Esophagus muscularis mucosa (tissue), 4 donors: ENCODE measurements at regions not wholly inside any gene's neighbourhood (a gene's known extent, or its start where the extent isn't known, plus 50 kb on each side); places are given as distances from the start of the nearest gene placed in this dataset.

Experiments
- DNase-seq: peaks from one replicate; pipeline ENCODE4 v3.0.0-alpha.2; 2017; ENCODE audit errors: extremely low spot score
- H3K27ac ChIP-seq, 4 donors: fragments of 200-600 bp; sonication (generic); replicated peaks in 1 of 4; 1 replicate in 3 of 4; 2 replicates in 1 of 4; pipeline ENCODE4 v1.5.1; 2016 to 2019; ENCODE audit warnings: mild to moderate bottlenecking in 1 of 4
- H3K27me3 ChIP-seq, 4 donors: fragments of 200-600 bp; sonication (generic); one replicate each; pipeline versions ENCODE4 v1.5.1 to v1.6.0; 2016 to 2019
- H3K36me3 ChIP-seq, 4 donors: fragments of 200-600 bp; sonication (generic); one replicate each; pipeline ENCODE4 v1.5.1; 2016 to 2019
- H3K4me1 ChIP-seq, 4 donors: fragments of 200-600 bp; sonication (generic); one replicate each; pipeline ENCODE4 v1.5.1; 2016 to 2019
- H3K4me3 ChIP-seq, 4 donors: fragments of 200-600 bp; sonication (generic); 1 replicate in 2 of 4; 2 replicates in 2 of 4; pipeline ENCODE4 v1.5.1; 2016 to 2019; ENCODE audit warnings: mild to moderate bottlenecking in 4 of 4, moderate library complexity in 1 of 4
- H3K9me3 ChIP-seq, 4 donors: fragments of 200-600 bp; sonication (generic); 1 replicate in 3 of 4; 2 replicates in 1 of 4; pipeline ENCODE4 v1.5.1; 2016 to 2019
- EP300 ChIP-seq: sonication (generic); formaldehyde crosslinking; IDR thresholded peaks from one replicate; pipeline ENCODE4 v1.6.1; 2017; ENCODE audit warnings: antibody characterized with exemption
- POLR2A ChIP-seq: fragments of 450-650 bp; IDR thresholded peaks from one replicate; pipeline ENCODE4 v1.6.1; 2017; ENCODE audit warnings: antibody characterized with exemption, moderate library complexity, mild to moderate bottlenecking, low read depth
- POLR2AphosphoS5 ChIP-seq, 2 donors: sonication (generic); formaldehyde crosslinking; IDR thresholded peaks; one replicate each; pipeline ENCODE4 v1.6.1; 2017; ENCODE audit warnings: antibody characterized with exemption in 2 of 2
- WGBS: methylation state at CpG from one replicate; pipeline ENCODE4 v1.1.5; 2018; 5-methylcytosine and 5-hydroxymethylcytosine counted together
- intact Hi-C: fragments of 100-400 bp; cut with DNase I; formaldehyde crosslinking; loops from one replicate; pipeline ENCODE4 v1.15.1; 2023
- TF ChIP-seq, protein P1 (sequence below), 3 experiments: fragments of 200-600 bp in 2 of 3; fragments of 450-650 bp in 1 of 3; sonication (generic) in 2 of 3; IDR thresholded peaks; one replicate each; pipeline ENCODE4 v1.5.1; 2017 to 2019; ENCODE audit warnings: antibody characterized with exemption in 3 of 3, mild to moderate bottlenecking in 2 of 3, moderate library complexity in 1 of 3

- no peaks in the 10 kb centered on the region for H3K36me3 ChIP-seq
- H3K9me3 ChIP-seq = no peaks in the 10 kb centered on the region
- no peak overlapping the region for H3K4me3 ChIP-seq
- H3K27me3 ChIP-seq = no peaks in the 10 kb centered on the region
- TF ChIP-seq, protein P1, sequence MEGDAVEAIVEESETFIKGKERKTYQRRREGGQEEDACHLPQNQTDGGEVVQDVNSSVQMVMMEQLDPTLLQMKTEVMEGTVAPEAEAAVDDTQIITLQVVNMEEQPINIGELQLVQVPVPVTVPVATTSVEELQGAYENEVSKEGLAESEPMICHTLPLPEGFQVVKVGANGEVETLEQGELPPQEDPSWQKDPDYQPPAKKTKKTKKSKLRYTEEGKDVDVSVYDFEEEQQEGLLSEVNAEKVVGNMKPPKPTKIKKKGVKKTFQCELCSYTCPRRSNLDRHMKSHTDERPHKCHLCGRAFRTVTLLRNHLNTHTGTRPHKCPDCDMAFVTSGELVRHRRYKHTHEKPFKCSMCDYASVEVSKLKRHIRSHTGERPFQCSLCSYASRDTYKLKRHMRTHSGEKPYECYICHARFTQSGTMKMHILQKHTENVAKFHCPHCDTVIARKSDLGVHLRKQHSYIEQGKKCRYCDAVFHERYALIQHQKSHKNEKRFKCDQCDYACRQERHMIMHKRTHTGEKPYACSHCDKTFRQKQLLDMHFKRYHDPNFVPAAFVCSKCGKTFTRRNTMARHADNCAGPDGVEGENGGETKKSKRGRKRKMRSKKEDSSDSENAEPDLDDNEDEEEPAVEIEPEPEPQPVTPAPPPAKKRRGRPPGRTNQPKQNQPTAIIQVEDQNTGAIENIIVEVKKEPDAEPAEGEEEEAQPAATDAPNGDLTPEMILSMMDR (IDR thresholded peaks at IDR 0.05) = no peak
- no peak for TF ChIP-seq EP300
- TF ChIP-seq POLR2A = no peak
- TF ChIP-seq POLR2AphosphoS5 (IDR thresholded peaks at IDR 0.05) = no peak
- 93% methylated on average over 5 of the region's 5 CpGs for WGBS
- DNase-seq = no peak
- intact Hi-C loops = no loop called here
- peaks cover 7 to 47% (median 36%) of the 10 kb centered on the region in 4 donors for H3K4me1 ChIP-seq
- no peak overlapping the region for H3K27ac ChIP-seq
Measured at GRCh38 chr2:37847792-37848191, 77.3 kb upstream of the RMDN2 start.

- Histone ChIP-seq H3K27ac (peak overlapping the region in 1 of 4 donors; percentile 11), H3K4me3 (no peak overlapping the region), H3K9me3 (no peaks in the 10 kb centered on the region), H3K27me3 (no peaks in the 10 kb centered on the region), H3K4me1 (peaks cover 7 to 41% (median 30%) of the 10 kb centered on the region in 4 donors), H3K36me3 (no peaks in the 10 kb centered on the region)
- TF ChIP-seq POLR2A = no peak
- no peak for TF ChIP-seq POLR2AphosphoS5 (IDR thresholded peaks at IDR 0.05)
- TF ChIP-seq, protein P1 (IDR thresholded peaks at IDR 0.05) = no peak
- TF ChIP-seq EP300 = no peak
- intact Hi-C loops = no loop called here
- 94% methylated on average over 2 of the region's 2 CpGs for WGBS
- no peak for DNase-seq
Measured at GRCh38 chr2:37848451-37848850, 76.6 kb upstream of the RMDN2 start.

GRCh38 chr2:37849911-37850310, 75.2 kb upstream of the RMDN2 start:
- H3K27ac ChIP-seq = peak overlapping the region in 2 of 4 donors; percentile 19 to 93
- no peaks in the 10 kb centered on the region for H3K36me3 ChIP-seq
- WGBS = 80% methylated on average over 2 of the region's 2 CpGs
- no peak for DNase-seq
- H3K27me3 ChIP-seq = no peaks in the 10 kb centered on the region
- peaks cover 15 to 41% (median 38%) of the 10 kb centered on the region in 4 donors for H3K4me1 ChIP-seq
- no peak overlapping the region for H3K4me3 ChIP-seq
- H3K9me3 ChIP-seq = no peaks in the 10 kb centered on the region
- TF ChIP-seq, protein P1 (IDR thresholded peaks at IDR 0.05) = no peak
- TF ChIP-seq POLR2A = no peak
- no peak for TF ChIP-seq EP300
- no peak for TF ChIP-seq POLR2AphosphoS5 (IDR thresholded peaks at IDR 0.05)
- intact Hi-C loops = no loop called here

DNA sequence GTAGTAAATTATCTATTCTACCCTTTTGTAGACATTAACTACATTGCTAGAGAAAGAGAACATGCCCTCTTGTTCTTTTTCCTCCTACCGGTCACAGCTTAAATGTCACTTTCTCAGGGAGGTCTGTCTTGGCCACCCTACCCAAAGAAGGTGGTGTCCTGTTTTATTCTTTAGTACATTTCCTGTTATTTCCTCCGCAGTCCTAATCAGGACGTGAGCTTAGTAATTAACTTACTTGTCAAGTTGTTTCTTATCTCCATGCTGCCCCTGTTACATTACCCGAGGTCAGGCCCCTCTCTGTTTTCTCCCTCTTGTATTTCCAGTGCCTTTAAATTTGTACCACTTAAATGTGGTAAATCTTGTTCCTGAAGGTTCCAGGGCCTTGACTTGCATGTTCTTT, 73.7 kb upstream of the RMDN2 start:
- DNase-seq = no peak
- Histone ChIP-seq H3K4me1 (peaks cover 30 to 56% (median 53%) of the 10 kb centered on the region in 4 donors), H3K36me3 (no peaks in the 10 kb centered on the region), H3K9me3 (no peaks in the 10 kb centered on the region), H3K27ac (peak overlapping the region; percentile 22 to 93 (median 65)), H3K27me3 (no peaks in the 10 kb centered on the region), H3K4me3 (no peak overlapping the region)
- 47% methylated on average over 4 of the region's 4 CpGs for WGBS
- TF ChIP-seq, protein P1 (IDR thresholded peaks at IDR 0.05) = no peak
- intact Hi-C loops = no loop called here

- TF ChIP-seq POLR2AphosphoS5 (IDR thresholded peaks at IDR 0.05) = no peak
- Histone ChIP-seq H3K9me3 (no peaks in the 10 kb centered on the region), H3K27me3 (no peaks in the 10 kb centered on the region), H3K4me3 (no peak overlapping the region), H3K4me1 (peaks cover 36 to 62% (median 59%) of the 10 kb centered on the region in 4 donors), H3K36me3 (no peaks in the 10 kb centered on the region), H3K27ac (peak overlapping the region; percentile 22 to 93 (median 65))
- WGBS = 17% methylated on average over 3 of the region's 3 CpGs
- intact Hi-C loops = no loop called here
- no peak for DNase-seq
Measured at GRCh38 chr2:37851828-37852584, 73.1 kb upstream of the RMDN2 start.
